ENCODE measurements at regions not wholly inside any gene's neighbourhood (a gene's known extent, or its start where the extent isn't known, plus 50 kb on each side); places are given as distances from the start of the nearest gene placed in this dataset.
A peak's percentile ranks its signal among the peaks of the same experiment; 100 is the strongest.
"Not testable (repeated sequence)": the region's sequence is repeated elsewhere in the genome, so short reads cannot be mapped to it uniquely, and the experiment has no call there.

DNA sequence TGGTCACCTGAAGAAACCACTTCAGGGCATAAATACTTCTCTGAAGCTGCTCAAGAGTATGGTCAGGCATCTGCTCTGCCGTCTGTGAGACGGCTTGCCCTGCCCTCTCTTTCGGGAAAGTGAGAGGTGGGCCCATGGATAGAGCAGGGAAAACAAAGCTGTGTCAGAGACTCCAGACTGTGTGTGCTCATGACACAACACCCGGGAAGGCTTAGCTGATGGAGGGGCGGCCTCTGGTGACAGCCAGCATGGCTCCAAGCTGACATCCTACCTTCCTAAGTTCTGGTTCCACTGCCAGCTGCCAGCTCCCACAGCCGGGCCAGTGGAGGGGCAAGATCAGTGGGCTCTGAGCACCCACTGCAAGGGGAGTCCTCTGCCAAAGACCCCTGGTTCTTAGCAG is 215.3 kb downstream of the ANKRD30B start:
- no peak for DNase-seq (ENCODE audit: low read depth)

DNA sequence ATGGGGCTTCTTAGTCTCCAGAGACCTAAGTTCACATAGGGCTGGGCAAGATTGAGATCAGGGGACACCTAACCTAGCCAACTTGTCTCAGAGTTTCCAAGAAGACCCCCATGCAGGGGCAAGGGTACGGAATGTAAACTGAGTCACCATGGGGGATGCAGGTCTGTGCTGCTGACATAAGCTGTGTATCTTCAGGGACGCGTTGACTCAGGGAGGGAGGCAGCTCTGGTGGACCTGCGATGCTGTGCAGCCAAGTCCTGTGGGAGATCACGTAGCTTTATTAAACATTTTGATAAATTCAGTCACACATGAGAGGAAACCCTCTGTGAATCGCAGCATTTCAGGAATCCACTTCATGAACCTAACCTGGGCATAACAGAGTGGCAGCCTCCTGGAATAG is 216.0 kb downstream of the ANKRD30B start:
- DNase-seq (ENCODE audit: low read depth), result no peak

DNA sequence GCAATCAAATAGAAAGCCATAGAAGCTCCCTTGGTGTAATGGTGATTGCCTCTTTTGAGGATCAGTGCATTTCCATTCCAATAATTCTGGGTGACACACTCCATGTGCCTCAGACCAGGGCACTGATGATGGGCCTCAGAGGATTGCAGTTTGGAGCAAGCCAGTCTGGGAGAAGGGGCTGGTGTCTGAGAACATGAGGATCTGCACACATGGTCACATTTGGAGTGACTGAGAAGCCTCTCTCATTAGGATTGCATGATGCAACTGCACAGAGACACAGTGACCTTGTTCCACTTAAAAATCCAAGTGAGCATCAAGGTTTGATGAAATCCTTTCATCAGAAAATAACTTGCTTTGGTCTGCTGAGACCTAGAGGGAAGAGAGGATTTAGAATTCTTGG is 216.4 kb downstream of the ANKRD30B start:
- DNase-seq (ENCODE audit: low read depth), result no peak

DNA sequence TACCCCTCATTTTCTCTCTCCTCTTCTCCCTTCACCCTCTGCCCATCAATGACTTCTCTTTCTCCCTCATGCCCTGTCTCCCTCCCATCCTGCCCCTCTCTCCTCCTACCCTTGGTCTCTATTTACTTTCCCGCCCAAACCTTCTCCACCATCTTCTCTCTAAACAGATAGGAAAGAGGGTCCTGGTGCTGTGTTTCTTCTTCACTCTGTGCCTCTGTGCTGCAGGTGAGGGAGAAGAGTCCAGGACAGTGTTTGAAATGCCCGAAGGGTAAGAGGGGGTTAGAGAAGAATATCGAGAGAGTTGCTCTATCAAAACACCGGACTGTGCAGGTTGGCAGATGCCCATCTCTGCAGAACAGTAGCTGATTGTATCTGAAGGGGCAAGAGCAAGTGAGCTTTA is 217.0 kb downstream of the ANKRD30B start:
- not testable (repeated sequence) for DNase-seq (ENCODE audit: low read depth)

DNA sequence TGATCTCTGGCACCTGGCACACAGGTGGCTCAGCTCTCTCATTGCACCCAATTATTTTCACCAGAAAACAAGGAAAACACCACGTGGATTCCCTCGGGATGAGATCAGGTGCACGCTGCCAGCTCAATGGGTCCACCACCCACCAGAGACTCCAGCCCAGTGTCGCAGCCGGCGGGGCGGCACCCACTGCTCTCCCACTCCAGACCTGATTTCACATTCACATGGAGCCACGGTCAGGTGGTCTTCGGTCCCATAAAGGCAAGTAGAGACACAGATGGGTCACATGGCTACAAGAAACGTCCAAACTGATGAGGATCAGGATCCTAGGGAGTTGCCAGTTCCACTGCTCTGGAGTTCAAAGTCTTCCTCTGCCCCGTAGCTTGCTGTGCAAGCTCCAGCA is 217.6 kb downstream of the ANKRD30B start:
- no peak for DNase-seq (ENCODE audit: low read depth)

DNA sequence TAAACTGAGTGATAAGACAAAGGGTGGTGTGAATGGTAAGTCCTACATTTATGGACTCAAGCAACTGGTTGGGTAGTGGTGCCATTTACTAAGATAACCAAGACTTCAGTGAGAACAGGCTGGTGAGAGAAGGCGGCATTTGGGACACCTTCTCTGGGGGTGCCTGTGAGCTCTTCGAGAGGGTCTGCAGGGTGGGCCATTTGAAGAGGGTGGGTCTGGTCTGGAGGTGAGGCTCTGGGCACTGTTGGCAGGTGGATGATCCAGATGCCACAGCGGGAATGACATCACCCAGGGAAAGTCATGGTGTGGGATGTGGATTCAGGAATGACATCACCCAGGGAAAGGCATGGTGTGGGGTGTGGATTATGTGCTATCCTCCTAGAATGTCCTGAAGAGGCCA is 219.3 kb downstream of the ANKRD30B start:
- DNase-seq (ENCODE audit: low read depth), result not testable (repeated sequence)

DNA sequence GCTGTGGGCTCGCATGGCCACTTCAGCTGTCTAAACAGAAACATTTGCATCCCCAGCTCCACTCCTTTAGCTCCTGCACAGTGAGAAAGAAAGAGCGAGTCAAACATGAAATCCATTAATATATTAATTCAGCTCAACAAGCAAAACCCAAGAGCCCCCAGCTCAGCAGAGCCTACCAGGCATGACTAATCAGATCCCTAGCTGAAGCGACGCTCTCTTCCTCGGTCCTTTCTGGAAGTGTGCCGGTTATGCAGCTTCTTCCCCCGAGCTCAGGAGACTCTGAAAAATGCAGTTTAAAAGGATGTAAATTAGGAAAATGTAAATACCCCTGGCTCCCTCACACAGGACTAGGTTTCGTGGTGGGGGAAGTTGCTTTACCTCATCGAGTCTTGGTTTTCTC is 221.5 kb downstream of the ANKRD30B start:
- no peak for DNase-seq (ENCODE audit: low read depth)

DNA sequence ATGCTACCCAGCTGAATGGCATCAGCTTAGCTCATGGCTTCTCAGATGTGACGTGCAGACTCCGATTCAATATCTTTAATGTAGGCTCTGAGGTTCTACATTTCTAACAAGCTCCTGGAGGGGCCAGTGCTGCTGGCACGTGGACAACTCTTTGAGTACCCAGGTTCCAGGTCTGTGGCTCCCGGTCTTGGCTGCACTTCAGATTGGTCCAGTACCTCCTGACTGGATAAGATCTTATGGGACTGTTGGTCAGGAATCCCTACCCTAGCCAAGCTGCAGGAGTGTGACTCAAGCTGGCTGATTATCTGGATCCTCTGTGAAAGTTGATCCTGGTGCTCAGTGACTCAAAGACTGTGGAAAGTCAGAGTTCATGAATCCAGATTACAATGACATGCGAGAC is 222.1 kb downstream of the ANKRD30B start:
- DNase-seq (ENCODE audit: low read depth), result peak; percentile 38

DNA sequence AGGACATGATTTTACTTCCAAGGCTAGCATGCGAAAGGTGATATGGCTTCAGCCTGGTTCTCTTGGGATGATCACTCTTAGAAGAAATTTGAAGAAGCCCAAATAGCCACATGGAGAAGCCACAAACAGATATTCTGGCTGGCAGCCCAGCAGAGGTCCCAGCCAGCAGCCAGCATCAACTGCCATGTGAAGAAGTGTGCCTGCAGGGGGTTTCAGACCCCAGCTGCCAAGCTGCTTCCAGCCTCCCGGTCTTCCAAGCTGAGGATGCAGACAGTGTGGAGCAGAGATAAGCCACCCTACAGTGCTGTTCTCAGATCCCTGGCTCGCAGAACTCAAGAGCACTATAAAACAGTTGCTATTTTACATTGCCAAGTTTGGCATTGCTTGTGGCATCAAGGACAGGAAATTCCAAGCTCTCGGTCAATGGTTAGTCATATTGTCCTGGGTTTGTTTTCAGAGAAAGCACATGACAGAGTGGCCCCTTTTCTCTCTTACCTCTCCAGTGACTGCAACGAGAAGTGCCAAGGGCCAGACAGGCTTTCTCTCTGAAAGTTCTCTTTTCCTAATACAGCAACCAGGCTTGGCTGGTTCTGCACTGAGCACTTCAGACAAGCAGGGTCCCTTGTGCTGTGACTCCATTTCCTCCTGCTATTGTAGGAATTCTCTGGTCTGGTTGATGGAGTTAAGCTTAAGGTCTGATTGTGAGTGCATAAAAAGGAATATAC is 223.7 kb downstream of the ANKRD30B start:
- DNase-seq (ENCODE audit: low read depth), result peak; percentile 37

DNA sequence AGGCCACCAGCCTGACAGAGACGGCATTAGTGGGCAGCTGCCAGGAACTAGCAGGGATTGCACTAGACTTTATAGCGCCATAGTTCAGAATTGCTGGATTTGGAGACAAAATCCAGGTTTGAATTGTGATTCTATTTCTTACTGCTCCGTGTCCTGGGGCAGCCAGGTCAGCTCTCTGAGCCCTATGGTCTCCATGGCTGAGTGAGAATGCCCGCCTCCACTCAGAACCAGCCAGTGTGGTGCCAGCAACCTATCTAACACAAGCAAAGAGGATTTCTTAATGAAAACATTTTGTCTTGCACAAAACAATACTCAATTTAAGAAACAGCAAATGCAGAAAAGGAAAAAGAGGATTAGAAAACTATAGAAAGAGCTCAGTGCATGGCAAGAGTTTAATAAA is 225.4 kb downstream of the ANKRD30B start:
- not testable (repeated sequence) for DNase-seq (ENCODE audit: low read depth)

DNA sequence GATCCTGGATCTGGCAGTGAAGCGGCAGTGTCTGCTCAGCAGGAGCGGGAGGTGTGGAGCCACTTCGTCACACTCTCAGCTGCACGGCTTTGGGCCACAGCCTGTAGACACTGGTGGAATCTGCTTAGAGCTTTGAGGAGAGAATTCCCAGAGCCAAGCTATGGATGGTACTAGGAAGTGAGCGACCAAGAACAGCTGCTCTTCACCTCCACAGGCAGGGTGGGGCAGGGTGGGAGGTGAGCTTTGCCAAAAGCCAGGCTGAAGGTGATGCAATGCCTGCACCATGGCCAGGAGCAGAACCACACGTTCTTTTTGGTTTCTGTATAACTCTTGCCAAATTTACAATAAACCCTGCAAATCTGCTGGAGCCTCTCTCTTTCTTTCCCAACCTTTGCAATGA is 226.1 kb downstream of the ANKRD30B start:
- no peak for DNase-seq (ENCODE audit: low read depth)

DNA sequence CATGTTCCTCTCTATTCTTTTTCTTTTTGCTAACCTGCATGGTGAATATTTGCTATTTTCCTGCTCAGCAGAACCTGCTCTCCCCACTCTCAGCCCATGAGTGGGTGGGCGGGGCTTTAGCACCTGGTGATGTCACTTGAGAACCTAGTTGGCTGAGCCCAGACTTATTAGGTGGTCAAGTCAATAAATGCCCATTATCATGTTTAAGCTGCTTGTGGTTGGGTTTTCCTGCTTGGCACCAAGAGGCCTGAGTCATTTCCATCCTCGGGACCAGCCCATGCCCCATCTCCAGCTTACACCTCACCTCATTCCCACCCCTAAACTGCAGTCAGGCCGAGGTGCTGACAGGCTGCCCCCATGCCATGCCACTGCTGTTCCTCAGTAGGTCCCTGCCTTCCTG is 226.6 kb downstream of the ANKRD30B start:
- DNase-seq (ENCODE audit: low read depth), result no peak

DNA sequence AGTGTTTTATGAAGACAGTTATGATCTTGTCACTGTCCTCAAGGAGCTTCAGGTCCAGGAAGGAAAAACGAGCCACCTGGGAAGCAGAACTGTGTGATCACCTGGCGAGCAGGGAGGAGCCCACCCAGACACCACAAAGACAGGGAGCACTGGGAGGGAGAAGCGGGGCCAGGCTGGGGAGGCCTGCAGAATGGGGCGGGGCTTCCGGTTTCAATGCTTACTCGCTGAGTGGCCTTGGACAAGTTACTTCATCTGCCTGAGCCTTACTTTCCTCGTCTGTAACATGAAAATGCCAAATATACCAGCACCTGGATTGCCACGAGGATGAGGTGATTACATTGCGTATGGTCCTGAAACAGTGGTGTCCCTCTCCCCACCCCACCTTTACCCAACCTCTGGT is 227.5 kb downstream of the ANKRD30B start:
- no peak for DNase-seq (ENCODE audit: low read depth)

DNA sequence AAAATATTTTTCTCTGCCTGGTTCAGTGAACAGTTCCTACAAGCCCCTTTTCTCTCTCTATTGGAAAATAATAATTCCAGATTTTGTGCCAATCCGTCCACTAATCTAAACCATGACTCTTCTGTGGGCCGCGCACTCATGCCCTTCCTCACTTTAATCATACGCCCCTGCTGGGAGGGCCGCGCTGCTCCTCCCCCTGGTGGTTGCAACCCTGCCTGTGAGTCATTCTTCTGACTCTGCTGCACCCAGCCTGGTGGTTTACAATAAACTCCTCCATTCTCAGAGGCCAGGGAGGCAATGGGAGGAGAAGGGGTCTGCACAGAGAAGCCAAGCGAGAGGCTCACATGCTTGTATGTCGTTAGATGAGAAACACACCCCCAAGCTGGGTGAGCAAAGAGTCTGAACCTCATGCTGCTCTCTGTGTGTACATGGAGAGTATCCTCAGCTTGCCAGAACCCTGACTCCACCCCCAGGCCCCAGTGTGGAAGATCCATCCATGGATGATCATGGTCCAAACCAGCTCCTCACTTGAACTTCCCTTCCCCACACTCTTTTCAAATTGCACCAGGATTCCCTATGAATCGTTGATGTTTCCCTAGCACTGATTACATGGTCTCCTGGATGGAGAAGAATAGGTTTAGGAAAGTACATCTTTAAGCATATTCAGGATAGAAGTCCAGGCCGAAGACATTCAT is 228.9 kb downstream of the ANKRD30B start:
- no peak for DNase-seq (ENCODE audit: low read depth)

DNA sequence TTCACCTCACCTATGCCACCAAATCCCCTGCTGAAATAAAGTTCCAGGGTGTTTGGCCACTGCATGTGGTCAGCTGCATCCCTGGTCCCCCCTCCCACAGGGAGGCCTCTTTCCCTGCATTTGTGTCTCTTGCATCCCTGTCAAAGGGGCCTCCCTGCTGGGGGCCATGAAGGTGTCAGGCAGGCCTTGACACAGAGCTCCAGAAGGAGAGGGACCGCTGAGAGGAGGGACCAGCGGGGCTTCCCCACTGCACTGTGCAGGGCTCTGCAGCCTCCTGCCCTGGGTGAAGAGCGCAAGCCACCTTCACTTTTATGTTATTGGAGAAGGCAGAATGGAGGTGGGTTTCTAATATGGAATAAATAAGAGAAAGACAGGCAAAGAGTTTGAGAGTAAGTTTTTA is 230.2 kb downstream of the ANKRD30B start:
- no peak for DNase-seq (ENCODE audit: low read depth)

DNA sequence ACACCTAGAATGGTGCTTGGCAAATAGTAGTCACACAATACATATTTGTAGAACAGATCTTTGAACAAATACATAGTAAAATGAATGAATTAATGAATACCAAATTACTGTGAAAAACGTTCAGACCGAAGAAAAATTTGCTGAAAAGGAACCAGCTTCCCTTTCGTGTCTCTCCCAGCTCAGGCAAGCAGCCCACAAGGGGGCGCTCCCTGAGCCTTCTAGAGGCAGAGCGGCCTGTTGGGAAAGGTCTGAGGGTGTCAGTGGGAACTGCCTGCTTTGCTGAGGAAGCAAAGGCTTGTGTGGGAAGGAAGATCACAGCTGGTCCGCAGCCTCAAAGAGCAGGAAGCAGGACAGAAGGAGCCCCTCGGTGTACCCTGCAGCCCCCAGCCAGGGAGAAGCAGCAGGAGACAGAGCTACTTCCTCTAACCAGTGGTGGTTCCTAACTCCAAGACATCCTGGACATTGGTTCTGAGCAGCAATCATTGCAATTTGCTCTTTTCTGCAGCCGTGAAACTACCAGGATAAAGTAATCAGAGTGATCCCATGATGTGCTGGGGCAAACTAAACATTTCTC is 231.1 kb downstream of the ANKRD30B start:
- DNase-seq (ENCODE audit: low read depth), result peak; percentile 24

DNA sequence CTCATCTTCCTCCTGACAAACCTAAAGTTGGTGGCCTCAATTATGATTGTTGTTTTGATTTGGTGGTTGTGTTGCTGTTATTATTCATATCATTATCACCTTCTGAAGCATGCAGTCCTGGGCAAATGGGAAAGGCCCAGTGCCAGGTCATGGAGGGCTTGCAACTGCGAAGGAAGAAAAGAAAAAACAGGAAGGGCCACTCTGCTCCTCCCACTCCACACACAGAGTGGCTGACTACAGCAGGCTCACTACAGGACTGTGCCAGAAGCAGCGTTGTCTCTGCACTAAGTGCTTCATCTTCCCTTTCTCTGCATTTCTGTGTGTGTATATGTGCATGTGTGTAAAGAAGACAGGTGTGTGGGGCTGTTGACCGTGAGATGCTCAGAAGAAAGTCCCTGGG is 231.9 kb downstream of the ANKRD30B start:
- DNase-seq (ENCODE audit: low read depth), result no peak

DNA sequence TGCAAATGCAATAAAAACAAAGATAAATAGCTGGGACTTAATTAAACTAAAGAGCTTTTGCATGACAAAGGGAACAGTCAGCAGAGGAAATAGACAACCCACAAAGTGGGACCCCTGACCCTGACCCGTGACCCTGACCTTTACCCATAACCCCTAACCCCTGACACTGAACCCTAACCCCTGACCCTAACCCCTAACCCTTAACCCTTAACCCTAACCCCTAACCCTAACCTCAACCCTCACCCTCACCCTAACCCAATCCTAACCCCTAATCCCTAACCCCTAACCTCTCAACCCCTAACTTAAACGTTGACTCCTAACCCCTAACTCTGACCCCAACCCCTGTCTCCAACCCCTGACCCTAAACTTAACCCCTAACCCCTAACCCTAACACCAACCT is 236.6 kb downstream of the ANKRD30B start:
- DNase-seq (ENCODE audit: low read depth), result not testable (repeated sequence)

DNA sequence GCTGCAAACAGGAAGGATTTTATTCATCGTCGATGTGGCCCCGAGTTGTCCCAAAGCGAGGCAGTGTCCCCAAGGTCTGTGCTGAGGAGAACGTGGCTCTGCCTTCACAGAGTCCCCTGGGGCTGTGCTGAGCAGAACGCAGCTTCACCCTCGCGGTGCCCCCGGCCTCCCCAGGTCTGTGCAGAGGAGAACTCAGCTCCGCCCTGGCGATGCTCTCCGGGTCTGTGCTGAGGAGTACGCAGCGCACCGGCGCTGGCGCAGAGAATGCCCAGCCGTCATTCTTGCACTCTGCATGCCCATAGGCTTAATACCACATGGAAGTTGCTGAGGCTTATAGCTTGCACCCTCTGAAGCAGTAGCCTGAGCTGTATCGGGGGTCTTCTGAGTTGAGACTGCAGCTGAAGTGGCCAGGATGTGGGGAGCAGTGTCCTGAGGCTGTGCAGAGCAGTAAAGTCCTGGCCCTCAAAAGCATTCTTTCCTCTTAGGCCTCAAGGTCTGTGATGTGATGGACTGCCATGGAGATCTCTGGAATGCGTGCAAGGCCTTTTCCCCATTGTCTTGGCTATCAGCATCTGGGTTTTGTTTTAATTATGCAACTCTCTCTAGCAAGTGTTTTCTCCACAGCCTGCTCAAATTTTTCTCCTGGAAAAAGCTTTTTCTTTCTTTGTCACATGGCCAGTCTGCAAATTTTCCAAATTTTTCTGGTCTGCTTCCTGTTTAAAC is 237.5 kb downstream of the ANKRD30B start:
- peak; percentile 16 for DNase-seq (ENCODE audit: low read depth)

DNA sequence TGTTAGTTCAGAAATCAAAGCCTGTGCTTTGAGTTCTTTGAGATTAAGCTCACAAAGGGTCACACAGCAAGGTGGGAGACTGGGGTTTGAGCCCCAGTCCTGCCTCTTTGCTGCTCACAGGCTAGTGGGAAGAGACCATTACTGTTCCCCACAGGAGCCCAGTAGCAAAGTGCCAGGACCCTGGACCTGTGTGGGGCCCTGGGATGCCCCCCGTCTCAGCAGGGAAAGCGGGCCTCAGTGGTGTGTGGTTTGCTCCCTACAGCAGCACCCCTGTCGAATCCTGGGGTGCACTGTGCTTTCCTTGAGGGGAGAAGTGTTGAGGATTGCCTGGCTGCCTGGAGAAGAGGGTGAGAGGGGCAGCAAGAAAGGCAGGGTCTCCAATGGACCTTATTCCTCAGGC is 239.4 kb downstream of the ANKRD30B start:
- DNase-seq (ENCODE audit: low read depth), result not testable (repeated sequence)

DNA sequence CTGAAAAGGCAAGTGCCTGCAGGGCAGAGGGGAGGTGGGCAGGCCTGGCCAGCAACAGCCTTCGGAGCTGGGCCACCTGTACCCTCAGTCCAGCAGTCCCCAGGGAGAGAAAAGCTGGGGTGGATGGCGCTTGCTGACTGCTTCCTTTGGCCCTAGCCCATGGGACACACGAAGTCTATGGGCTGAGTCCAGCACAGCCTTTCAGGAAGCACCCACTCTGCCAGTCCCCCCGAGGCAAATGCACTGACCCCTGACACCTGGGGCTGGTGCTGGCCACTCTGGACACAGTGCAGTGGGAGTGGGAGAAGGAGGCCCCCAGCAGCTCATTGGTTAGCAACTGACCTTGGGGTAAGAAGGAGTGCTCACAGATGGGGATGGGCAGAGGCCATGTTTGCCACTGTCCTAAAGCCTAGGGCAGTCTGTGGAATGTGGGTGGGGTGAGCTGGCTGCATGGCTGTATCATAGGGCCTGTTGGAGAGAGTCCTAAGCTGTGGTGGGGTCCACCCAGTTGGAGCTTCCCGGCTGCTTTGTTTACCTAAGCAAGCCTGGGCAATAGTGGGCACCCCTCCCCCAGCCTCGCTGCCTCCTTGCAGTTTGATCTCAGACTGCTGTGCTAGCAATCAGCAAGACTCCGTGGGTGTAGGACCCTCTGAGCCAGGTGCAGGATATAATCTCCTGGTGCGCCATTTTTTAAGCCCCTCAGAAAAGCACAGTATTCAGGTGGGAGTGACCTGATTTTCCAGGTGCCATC is 240.2 kb downstream of the ANKRD30B start:
- DNase-seq (ENCODE audit: low read depth), result not testable (repeated sequence)

DNA sequence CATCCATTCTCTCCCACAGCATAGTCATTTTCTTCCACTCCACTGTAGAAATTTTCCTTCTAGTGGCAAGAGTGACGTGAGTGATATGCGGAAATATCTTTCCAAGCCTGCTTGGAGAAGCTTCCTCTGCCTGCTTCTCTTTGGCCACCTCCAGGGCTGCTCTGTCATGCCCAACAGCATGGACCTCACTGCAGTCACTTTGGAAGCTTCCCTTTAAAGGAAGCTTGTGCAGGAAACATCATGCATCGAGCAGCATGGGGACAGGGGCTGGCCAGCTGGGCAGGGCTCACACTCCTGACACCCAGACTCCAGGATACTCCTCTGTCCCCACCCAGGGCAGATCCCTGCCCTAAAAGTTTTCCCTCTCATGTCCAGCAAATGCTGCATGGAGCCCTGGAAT is 241.6 kb downstream of the ANKRD30B start:
- not testable (repeated sequence) for DNase-seq (ENCODE audit: low read depth)
